Kidney (tissue), 13 donors: ENCODE measurements at regions not wholly inside any gene's neighbourhood (a gene's known extent, or its start where the extent isn't known, plus 50 kb on each side); places are given as distances from the start of the nearest gene placed in this dataset.

Experiments used
- DNase-seq, 5 donors: peaks; one replicate each; pipeline ENCODE4 v3.0.0-alpha.2; 2013 to 2020
- FAIRE-seq: peaks from 2 replicates; lab custom pipeline; 2012; peaks lifted over from hg19 to GRCh38; lab: Jason Lieb, UNC
- H3K27ac ChIP-seq, 2 donors: one replicate each; pipeline ENCODE4 v1.7.0; 2013; ENCODE audit warnings: low read depth in 2 of 2, low read length in 2 of 2, inconsistent platforms in 1 of 2
- H3K27me3 ChIP-seq: one replicate; pipeline ENCODE4 v1.7.1; 2013; ENCODE audit warnings: low read length, inconsistent platforms; ENCODE audit not compliant: control insufficient read depth, insufficient read depth
- H3K36me3 ChIP-seq, 3 donors: one replicate each; pipeline versions ENCODE4 v1.7.0 to v1.7.1; 2013; ENCODE audit warnings: low read length in 3 of 3, control low read depth in 1 of 3, inconsistent platforms in 1 of 3; ENCODE audit not compliant: insufficient read depth in 3 of 3, control insufficient read depth in 2 of 3
- H3K4me1 ChIP-seq, 3 donors: one replicate each; pipeline versions ENCODE4 v1.7.0 to v1.7.1; 2013; ENCODE audit warnings: low read length in 3 of 3, inconsistent platforms in 1 of 3, low read depth in 1 of 3; ENCODE audit not compliant: control insufficient read depth in 2 of 3, insufficient read depth in 2 of 3
- H3K4me3 ChIP-seq, 3 donors: one replicate each; pipeline versions ENCODE4 v1.7.0 to v1.8.1; 2013; ENCODE audit warnings: low read length in 3 of 3, control low read depth in 1 of 3, inconsistent platforms in 1 of 3
- H3K9ac ChIP-seq, 3 donors: one replicate each; pipeline versions ENCODE4 v1.7.0 to v1.7.1; 2013; ENCODE audit warnings: low read length in 3 of 3, control low read depth in 1 of 3, inconsistent platforms in 1 of 3
- H3K9me3 ChIP-seq, 3 donors: one replicate each; pipeline versions ENCODE4 v1.7.0 to v1.7.1; 2013; ENCODE audit warnings: low read length in 3 of 3, control low read depth in 1 of 3, inconsistent platforms in 1 of 3; ENCODE audit not compliant: control insufficient read depth in 2 of 3, insufficient read depth in 1 of 3
- intact Hi-C: fragments of 100-400 bp; cut with DNase I; formaldehyde crosslinking; loops from one replicate; pipeline ENCODE4 v1.11.1; 2022
- TF ChIP-seq, protein P1 (sequence below): IDR thresholded peaks from 3 replicates; pipeline ENCODE4 v1.5.1; 2012; ENCODE audit warnings: mild to moderate bottlenecking, moderate library complexity, borderline replicate concordance; ENCODE audit not compliant: insufficient read depth; ENCODE audit errors: extremely low read depth
- donor health status: control.
- donor health status: control.
- donor health status: control.
- donor health status: control.
- donor health status: control.
- donor health status: DM: yes; HTN: yes; CAD: no.
- donor health status: Normal renal cell carcinoma (clear cell type).

DNA sequence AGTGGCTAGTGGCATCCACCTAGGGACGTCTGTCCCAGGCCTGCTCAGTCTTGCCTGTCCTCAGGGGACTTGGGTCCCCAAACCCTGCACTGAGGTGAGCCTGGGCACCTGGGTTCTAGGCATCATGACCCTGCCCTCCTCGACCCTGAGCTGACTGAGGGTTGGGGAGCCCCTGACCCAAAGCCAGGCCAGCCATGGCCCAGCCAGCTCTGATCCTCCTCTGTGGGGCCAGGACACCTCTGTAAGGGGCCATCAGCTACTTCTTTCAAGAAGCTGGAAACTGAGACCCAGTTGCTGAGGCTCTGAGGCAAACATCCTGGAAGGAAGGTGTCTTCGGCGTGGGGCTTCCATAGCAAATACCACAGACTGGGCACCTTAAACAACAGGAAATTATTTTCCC is 329.3 kb downstream of the QKI start:
- peaks cover 0 to 4% (median 2%) of the 10 kb centered on the region in 3 donors for H3K4me1 ChIP-seq
- H3K9me3 ChIP-seq = no peaks in the 10 kb centered on the region
- no peaks in the 10 kb centered on the region for H3K36me3 ChIP-seq
- no peak for FAIRE-seq
- no peak for DNase-seq
- TF ChIP-seq, protein P1, sequence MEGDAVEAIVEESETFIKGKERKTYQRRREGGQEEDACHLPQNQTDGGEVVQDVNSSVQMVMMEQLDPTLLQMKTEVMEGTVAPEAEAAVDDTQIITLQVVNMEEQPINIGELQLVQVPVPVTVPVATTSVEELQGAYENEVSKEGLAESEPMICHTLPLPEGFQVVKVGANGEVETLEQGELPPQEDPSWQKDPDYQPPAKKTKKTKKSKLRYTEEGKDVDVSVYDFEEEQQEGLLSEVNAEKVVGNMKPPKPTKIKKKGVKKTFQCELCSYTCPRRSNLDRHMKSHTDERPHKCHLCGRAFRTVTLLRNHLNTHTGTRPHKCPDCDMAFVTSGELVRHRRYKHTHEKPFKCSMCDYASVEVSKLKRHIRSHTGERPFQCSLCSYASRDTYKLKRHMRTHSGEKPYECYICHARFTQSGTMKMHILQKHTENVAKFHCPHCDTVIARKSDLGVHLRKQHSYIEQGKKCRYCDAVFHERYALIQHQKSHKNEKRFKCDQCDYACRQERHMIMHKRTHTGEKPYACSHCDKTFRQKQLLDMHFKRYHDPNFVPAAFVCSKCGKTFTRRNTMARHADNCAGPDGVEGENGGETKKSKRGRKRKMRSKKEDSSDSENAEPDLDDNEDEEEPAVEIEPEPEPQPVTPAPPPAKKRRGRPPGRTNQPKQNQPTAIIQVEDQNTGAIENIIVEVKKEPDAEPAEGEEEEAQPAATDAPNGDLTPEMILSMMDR = no peak
- no peak overlapping the region for H3K27ac ChIP-seq
- H3K27me3 ChIP-seq = no peaks in the 10 kb centered on the region
- H3K4me3 ChIP-seq = no peak overlapping the region
- intact Hi-C loops = no loop called here
- H3K9ac ChIP-seq = no peak overlapping the region

DNA sequence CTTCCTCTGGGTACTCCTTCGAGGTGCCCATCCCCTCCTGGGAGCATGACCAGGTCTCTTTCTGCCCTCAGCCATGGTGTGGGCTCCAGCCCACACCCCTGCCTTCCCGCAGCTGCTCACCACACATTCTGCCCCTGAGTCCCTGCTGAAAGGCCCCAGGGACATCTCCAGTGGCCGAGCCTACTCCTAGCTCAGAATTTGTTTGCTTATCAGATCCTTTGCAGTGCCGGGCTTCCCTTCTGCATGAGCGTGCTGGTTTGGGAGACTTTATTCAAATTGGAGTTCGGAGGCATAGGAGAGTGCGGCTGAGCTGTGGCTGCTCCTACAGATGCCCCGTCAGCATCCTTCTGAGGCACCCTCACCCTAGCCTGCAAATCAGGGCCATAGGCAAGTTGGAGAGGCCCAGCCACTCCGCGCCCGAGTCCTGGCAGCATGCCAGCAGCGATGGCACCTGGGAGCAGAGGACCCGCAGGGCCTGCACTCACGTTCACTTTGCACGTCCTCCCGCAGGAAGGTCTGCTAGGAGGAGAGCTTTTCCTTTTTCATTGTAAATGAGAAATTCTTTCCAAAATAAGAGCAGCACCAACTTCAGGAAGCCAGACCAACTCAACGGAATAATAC is 327.3 kb downstream of the QKI start:
- no peaks in the 10 kb centered on the region for H3K27me3 ChIP-seq
- intact Hi-C loops = no loop called here
- no peak overlapping the region for H3K27ac ChIP-seq
- no peaks in the 10 kb centered on the region for H3K9me3 ChIP-seq
- DNase-seq = no peak
- H3K36me3 ChIP-seq = no peaks in the 10 kb centered on the region
- FAIRE-seq = no peak
- TF ChIP-seq, protein P1 = no peak
- H3K4me1 ChIP-seq = peaks cover 0 to 4% (median 2%) of the 10 kb centered on the region in 3 donors
- no peak overlapping the region for H3K4me3 ChIP-seq
- no peak overlapping the region for H3K9ac ChIP-seq

DNA sequence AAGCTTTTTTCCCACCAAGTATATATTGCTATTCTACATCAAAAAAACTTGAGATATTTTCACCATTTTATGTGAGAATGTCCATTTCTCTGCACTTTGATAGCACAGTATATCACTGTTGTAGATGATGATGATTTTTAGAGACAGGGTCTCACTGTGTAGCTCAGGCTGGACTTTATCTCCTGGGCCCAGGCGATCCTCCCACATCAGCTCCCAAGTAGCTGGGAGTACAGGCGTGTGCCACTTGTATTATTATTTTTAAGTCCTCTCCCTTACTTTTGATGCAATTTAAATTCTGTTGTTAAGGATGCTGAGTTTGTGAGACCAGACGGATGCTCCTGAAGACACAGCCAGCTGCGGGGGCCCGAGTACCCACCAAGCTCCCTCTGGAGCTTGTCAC is 326.8 kb downstream of the QKI start:
- no peak overlapping the region for H3K4me3 ChIP-seq
- no peak overlapping the region for H3K27ac ChIP-seq
- H3K27me3 ChIP-seq = no peaks in the 10 kb centered on the region
- no peaks in the 10 kb centered on the region for H3K36me3 ChIP-seq
- intact Hi-C loops = no loop called here
- DNase-seq = no peak
- FAIRE-seq = no peak
- TF ChIP-seq, protein P1 = no peak
- no peak overlapping the region for H3K9ac ChIP-seq
- peaks cover 0 to 4% (median 2%) of the 10 kb centered on the region in 3 donors for H3K4me1 ChIP-seq
- no peaks in the 10 kb centered on the region for H3K9me3 ChIP-seq

DNA sequence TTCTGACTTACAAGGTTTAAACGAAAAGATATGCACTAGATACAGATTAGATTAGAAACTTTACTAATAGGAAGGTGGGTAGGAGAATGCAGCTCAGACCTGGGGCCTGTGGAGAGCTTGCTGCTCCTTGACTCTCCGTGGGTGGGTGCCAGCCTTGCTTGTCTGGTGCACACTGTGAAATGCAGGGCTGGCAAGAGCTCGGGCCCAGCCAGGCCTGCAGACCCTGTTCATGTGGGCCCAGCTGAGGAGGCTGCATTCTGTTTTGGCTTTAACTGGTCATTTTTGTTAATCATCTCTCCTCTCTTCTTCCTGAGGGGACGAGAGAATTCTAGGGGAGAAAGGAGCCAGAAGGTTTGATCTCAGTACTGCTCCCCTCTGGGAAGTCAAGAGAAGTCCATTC is 325.4 kb downstream of the QKI start:
- DNase-seq (no peak), FAIRE-seq (no peak)
- H3K4me3 ChIP-seq = no peak overlapping the region
- H3K36me3 ChIP-seq = no peaks in the 10 kb centered on the region
- no peaks in the 10 kb centered on the region for H3K9me3 ChIP-seq
- H3K9ac ChIP-seq = no peak overlapping the region
- TF ChIP-seq, protein P1 = no peak
- no peak overlapping the region for H3K27ac ChIP-seq
- intact Hi-C loops = no loop called here
- no peaks in the 10 kb centered on the region for H3K4me1 ChIP-seq
- H3K27me3 ChIP-seq = no peaks in the 10 kb centered on the region
